GM20431 (cell line): ENCODE measurements at regions not wholly inside any gene's neighbourhood (a gene's known extent, or its start where the extent isn't known, plus 50 kb on each side); places are given as distances from the start of the nearest gene placed in this dataset.
"Not testable (repeated sequence)": the region's sequence is repeated elsewhere in the genome, so short reads cannot be mapped to it uniquely, and the experiment has no call there.

Experiments
- in situ Hi-C: fragments of 300-500 bp; cut with MseI, MboI; formaldehyde crosslinking; loops from one replicate; pipeline ENCODE4 v1.15.0; 2020; ENCODE audit warnings: low sequenced_read_pairs; ENCODE audit not compliant: unreplicated experiment

DNA sequence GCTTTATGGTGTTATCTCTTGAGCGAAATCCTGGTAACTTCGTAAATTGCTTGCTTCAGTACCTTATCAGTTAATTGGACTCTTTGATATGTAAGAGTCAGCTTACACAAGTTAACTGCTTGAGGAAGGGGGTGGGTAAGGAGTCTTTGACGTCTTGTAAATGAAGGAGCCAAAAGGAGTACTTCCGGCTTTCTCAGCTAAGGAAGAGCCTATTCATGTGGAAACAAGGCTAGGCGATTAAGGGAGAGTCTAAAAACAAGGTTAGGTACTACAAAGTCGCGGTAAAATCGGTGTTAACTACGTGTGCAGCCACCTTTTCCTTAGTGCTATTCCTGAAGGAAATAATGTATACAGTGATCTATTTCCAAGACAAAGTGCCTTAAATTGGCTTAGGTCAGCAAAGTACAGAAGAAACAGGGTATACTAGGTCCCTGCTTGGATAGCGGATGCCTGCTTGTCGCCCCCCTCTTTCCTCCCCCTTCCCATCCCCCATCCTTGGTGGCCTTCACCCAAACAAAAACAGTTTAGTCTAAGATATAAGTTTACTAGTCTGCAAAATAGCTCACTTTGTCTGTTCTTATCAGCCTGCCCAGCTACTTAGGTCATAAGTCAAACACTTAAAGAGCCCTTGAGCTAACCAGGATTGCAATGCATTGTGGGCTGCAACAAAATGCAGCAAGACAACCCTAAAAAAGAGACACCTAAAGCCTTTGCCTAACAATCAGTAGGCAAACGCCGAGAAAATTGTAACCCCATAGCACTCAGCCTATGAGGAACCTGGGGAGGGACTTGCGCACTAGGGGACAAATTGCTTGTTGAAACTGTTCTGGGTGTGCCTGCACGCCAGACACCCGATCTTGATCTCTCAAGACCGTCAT, 147.3 kb downstream of the TRIM27 start:
- in situ Hi-C loops = no loop called here

DNA sequence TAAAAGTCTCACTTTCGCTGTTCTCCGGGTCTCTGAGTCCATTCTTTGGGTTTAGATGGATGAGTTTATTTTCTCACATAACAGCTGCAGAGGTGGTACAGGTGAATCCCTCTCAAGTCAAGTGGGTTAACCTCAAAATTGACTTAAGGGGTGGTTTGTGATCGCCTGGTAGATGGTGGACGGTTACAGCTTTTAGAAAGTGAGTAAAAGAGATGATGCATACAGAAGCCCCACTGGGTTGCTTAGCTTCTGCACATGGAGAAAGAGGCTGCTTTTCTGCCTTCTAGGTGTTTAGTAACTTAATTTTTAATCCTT, 146.7 kb downstream of the TRIM27 start:
- in situ Hi-C loops = no loop called here

GRCh38 chr6:28782113-28782673, 141.6 kb downstream of the TRIM27 start:
- in situ Hi-C loops = no loop called here

DNA sequence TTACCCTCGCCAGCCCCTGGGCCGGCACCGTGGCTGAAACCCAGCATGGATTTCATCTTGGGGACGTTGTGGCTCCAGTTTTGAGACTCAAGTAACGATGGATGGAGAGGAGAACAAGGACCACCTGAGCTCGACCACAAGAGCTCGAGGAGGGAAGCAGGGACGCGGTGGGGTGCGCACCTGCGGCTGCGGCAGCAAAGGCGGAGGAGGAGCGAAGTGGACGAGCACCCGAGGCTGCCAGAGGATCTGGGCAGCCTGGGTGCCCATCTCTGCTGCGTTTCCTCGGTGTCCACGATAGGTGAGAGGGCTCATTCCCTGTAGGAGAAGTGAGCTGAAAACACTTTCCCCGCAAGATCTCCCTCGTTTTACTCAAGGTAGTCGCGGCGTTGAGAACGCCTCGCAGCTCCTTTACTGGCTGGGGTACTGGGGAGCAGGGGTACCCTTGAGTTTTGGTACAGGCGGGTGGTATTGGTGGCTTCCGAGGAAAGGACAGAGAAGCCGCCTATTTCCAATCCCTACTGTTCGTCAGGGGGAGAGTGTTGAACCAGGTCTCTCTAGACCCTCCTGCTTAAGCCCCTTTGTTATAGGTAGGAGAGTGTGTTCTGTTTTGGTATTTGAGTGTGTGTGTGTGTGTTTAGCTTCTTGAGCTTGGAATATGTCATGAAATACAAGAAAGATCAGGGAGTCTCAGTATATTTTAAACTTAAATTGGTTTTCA, 137.7 kb downstream of the TRIM27 start:
- in situ Hi-C loops = no loop called here

DNA sequence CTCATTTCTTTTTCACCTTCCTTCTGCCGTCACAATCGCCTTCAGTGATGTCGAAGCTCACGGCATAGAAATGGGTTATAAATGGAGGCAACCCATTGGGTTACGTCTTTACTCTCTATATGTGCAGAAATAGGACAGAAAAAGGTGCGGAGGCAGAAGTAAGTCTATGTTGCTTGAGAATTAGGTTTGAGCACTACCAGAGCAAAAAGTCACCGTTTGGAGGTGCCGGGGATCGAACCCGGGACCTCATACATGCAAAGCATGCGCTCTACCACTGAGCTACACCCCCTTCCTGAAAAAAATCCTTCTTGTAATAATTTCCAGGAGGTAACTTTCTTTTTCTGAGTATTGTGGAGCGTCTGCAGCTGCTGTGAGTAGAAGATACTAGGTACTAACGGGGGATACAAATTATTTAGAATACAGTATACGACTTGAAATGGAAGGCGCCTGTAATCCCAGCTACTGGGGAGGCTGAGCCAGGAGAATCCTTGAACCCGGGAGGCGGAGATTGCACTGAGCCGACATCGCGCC, 134.2 kb downstream of the TRIM27 start:
- in situ Hi-C loops = no loop called here

GRCh38 chr6:28791002-28791383, 132.8 kb downstream of the TRIM27 start:
- in situ Hi-C loops = no loop called here

- in situ Hi-C loops = no loop called here
Observed at GRCh38 chr6:28794175-28795002, 129.4 kb downstream of the TRIM27 start.

DNA sequence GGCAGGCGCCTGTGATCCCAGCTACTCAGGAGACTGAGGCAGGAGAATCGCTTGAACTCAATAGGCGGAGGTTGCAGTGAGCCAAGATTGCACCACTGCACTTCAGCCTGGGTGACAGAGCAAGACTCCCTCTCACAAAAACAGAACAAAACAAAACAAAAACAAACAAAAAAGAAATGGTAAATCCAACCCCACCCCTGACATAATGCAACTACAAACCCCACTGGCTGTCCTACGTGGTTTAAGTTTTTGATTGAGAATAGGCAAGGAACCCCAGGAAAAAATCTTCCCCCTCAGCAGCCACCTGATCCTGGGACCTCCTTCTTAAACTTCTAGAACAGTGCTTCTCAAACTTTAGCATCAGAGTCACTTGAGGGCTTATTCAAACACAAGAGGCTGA, 123.1 kb downstream of the TRIM27 start:
- in situ Hi-C loops = not testable (repeated sequence)

DNA sequence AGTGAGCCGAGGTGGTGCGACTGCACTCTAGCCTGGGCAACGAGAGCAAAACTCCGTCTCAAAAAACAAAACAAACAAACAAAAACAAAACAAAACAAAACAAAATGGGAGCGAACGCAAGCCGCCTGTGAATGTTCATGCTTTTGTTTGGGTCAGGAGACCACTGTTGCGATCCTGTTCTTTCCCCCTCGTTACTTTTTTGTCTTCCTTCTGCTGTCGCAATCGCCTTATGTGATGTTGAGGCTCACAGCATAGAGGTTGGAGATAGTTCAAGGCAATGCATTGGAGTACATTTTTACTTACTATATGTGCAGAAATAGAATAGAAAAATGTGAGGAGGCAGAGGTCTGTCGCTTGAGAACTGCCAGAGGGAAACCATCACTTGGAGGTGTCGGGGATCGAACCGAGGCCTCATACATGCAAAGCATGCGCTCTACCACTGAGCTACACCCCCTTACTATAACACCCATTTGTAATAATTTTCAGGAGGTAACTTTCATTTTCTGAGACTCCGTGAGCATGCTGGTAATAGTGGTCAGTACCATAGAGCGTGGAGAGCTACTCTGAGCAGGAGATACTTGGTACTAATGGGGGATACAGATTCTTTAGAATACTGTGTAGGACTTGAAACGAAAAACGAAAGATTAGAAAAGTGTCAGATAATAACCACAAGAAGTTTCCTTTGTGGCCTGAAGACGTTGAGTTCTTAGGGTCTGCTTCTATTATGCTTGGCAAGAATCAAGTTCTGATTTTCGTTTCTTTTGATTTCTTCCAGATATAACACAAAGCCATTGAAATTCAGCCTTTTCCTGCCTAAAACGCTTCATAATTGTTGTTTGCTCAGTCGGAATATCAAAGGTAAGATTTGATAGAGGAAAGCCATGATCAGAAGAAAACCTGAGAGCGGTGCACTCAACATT, 121.1 kb downstream of the TRIM27 start:
- in situ Hi-C loops = no loop called here

GRCh38 chr6:28803337-28803709, 120.5 kb downstream of the TRIM27 start:
- in situ Hi-C loops = no loop called here

DNA sequence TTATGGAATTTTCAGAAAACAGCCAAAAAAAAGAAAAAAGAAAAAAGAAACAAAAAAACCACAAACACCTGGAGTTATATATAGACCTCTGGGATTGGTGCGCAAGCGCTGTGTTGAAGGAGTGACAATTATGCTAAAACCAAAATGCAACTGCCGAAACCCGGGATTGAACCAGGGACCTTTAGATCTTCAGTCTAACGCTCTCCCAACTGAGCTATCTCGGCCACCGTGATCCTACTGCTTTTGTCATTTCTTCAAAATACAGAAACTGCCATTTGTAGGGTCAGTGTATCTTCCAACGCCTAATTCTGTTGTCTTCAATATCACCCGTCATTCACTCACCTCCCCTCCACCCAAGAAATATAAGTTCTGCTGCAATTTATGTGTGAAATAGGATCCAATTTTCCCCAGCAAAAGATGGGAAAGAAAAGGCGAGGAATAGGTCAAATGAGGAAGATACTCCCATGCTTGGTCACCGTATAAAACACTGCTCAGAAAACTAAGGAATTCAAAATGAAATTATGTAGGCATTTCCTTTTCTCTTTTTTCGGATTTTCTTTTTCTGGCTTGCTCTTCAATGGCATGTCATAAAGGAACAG, 116.0 kb downstream of the TRIM27 start:
- in situ Hi-C loops = no loop called here

GRCh38 chr6:28808383-28808782, 115.4 kb downstream of the TRIM27 start:
- in situ Hi-C loops = no loop called here

DNA sequence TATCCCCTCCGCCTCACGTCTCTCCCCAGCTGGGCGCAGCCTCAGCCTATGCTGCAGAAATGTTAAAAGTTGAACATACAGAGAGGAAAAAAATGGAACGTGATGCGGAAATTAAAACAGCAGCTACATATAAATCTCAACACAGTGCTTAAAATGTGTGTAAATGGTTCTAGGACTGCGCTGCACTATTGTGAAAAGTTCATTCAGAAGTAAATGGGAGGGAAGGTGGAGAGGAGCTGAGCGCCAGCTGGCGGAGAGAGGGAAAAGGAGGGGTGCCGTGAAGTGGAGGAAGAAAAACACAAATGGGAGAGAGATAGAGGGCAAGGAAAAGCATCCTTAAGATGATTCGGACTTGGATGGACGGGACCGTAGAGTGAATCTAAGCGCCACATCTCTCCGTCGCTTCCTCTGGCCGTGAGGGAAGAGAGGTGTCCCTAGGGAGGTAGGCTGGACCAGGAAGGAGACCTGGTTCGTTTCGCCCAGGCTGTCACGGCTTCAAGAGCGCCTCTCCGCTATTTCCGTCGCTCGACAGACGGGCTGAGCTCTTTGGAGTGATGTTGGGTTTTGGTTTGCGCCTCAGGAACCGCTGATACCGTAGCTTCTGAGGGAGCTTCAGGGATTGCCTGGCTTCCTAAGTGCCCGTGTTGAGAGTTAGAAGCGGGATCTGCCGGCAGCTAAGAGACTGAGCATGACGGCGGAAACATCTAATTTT, 113.7 kb downstream of the TRIM27 start:
- in situ Hi-C loops = no loop called here

GRCh38 chr6:28810659-28811053, 113.1 kb downstream of the TRIM27 start:
- in situ Hi-C loops = no loop called here

DNA sequence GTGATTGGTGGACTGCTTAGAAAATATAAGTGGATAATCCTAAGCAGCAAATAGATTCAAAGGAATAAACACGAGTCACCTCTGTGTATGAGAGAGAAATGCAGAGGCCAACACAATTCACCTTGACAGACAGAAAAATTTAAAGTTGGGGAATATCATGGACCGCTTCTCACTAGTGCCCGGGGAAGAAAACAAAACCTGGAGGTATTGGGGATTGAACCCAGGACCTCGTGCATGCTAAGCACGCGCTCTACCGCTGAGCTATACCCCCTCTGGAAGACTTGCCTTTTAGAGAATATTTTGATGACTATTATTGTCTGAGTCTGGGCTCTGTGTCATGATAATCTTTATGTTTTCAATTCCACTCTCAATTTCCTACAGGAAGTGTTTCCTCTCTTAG, 111.9 kb downstream of the TRIM27 start:
- in situ Hi-C loops = no loop called here

- in situ Hi-C loops = no loop called here
Observed at GRCh38 chr6:28812778-28813569, 110.8 kb downstream of the TRIM27 start.
